ENCODE measurements at regions not wholly inside any gene's neighbourhood (a gene's known extent, or its start where the extent isn't known, plus 50 kb on each side); places are given as distances from the start of the nearest gene placed in this dataset.
A peak's percentile ranks its signal among the peaks of the same experiment; 100 is the strongest.
"Not testable (repeated sequence)": the region's sequence is repeated elsewhere in the genome, so short reads cannot be mapped to it uniquely, and the experiment has no call there.

- H3K27me3 Mint-ChIP-seq (ENCODE audit: insufficient read depth), result no peaks in the 10 kb centered on the region
- H3K4me3 Mint-ChIP-seq, result no peak overlapping the region
- H3K9me3 Mint-ChIP-seq, result no peaks in the 10 kb centered on the region
- H3K27ac Mint-ChIP-seq, result no peak overlapping the region
- H3K4me1 Mint-ChIP-seq (ENCODE audit: low read depth), result peaks cover 23% of the 10 kb centered on the region
- peaks cover 7% of the 10 kb centered on the region; the same call in 1 of the 2 replicates for H3K36me3 Mint-ChIP-seq (ENCODE audit: low read depth)
- DNase-seq, result no peak
- no peak for TF ChIP-seq CTCF (IDR thresholded peaks at IDR 0.05)
Measured at GRCh38 chr3:27639271-27639670, 82.9 kb downstream of the EOMES start.

- no peak for TF ChIP-seq CTCF (IDR thresholded peaks at IDR 0.05)
- Mint-ChIP-seq H3K27ac (no peak overlapping the region), H3K27me3 (ENCODE audit: insufficient read depth) (no peaks in the 10 kb centered on the region), H3K4me1 (ENCODE audit: low read depth) (peaks cover 27% of the 10 kb centered on the region), H3K36me3 (ENCODE audit: low read depth) (peaks cover 7% of the 10 kb centered on the region; the same call in 1 of the 2 replicates), H3K4me3 (no peak overlapping the region), H3K9me3 (no peaks in the 10 kb centered on the region)
- DNase-seq, result no peak
Measured at GRCh38 chr3:27638594-27638993, 83.5 kb downstream of the EOMES start.

GRCh38 chr3:27637346-27637995, 84.7 kb downstream of the EOMES start:
- Mint-ChIP-seq H3K27me3 (ENCODE audit: insufficient read depth) (no peaks in the 10 kb centered on the region; the same call in 1 of the 2 replicates), H3K27ac (peak overlapping the region; percentile 15; the same call in 1 of the 2 replicates), H3K4me1 (ENCODE audit: low read depth) (peaks cover 25% of the 10 kb centered on the region), H3K9me3 (no peaks in the 10 kb centered on the region), H3K36me3 (ENCODE audit: low read depth) (peaks cover 12% of the 10 kb centered on the region; the same call in 1 of the 2 replicates), H3K4me3 (no peak overlapping the region)
- no peak for DNase-seq
- no peak for TF ChIP-seq CTCF (IDR thresholded peaks at IDR 0.05)

GRCh38 chr3:27635006-27635405, 87.1 kb downstream of the EOMES start:
- Mint-ChIP-seq H3K36me3 (ENCODE audit: low read depth) (peaks cover 12% of the 10 kb centered on the region; the same call in 1 of the 2 replicates), H3K4me1 (ENCODE audit: low read depth) (peaks cover 45% of the 10 kb centered on the region)
- not testable (repeated sequence) for H3K9me3 Mint-ChIP-seq; H3K27me3 Mint-ChIP-seq (ENCODE audit: insufficient read depth); DNase-seq; H3K4me3 Mint-ChIP-seq; H3K27ac Mint-ChIP-seq

- Mint-ChIP-seq H3K27me3 (ENCODE audit: insufficient read depth) (no peaks in the 10 kb centered on the region; the same call in 1 of the 2 replicates), H3K4me1 (ENCODE audit: low read depth) (peaks cover 59% of the 10 kb centered on the region), H3K27ac (peak overlapping the region; percentile 91), H3K9me3 (no peaks in the 10 kb centered on the region), H3K36me3 (ENCODE audit: low read depth) (peaks cover 12% of the 10 kb centered on the region; the same call in 1 of the 2 replicates), H3K4me3 (peak overlapping the region; percentile 89)
- no peak for TF ChIP-seq CTCF (IDR thresholded peaks at IDR 0.05)
- no peak for DNase-seq
Measured at GRCh38 chr3:27633224-27633545, 88.9 kb downstream of the EOMES start.

- Mint-ChIP-seq H3K36me3 (ENCODE audit: low read depth) (peaks cover 12% of the 10 kb centered on the region; the same call in 1 of the 2 replicates), H3K4me1 (ENCODE audit: low read depth) (peaks cover 64% of the 10 kb centered on the region), H3K4me3 (peak overlapping the region; percentile 89), H3K27ac (peak overlapping the region; percentile 92), H3K27me3 (ENCODE audit: insufficient read depth) (no peaks in the 10 kb centered on the region; the same call in 1 of the 2 replicates), H3K9me3 (no peaks in the 10 kb centered on the region)
- peak; percentile 57 for DNase-seq
- no peak for TF ChIP-seq CTCF (IDR thresholded peaks at IDR 0.05)
Measured at GRCh38 chr3:27632431-27633223, 89.5 kb downstream of the EOMES start.

All from HFFc6 (cell line).